Gastrocnemius medialis (tissue), 4 donors: ENCODE measurements at regions not wholly inside any gene's neighbourhood (a gene's known extent, or its start where the extent isn't known, plus 50 kb on each side); places are given as distances from the start of the nearest gene placed in this dataset.

ENCODE experiments used
- CTCF ChIP-seq, 5 experiments: fragments of 450-650 bp in 3 of 5; fragments of 200-600 bp in 2 of 5; sonication (generic) in 2 of 5; IDR thresholded peaks in 4 of 5; conservative IDR thresholded peaks in 1 of 5; 1 replicate in 4 of 5; 2 replicates in 1 of 5; pipeline ENCODE4 v1.5.1; 2016 to 2019; ENCODE audit warnings: antibody characterized with exemption in 5 of 5, mild to moderate bottlenecking in 3 of 5, moderate library complexity in 3 of 5
- POLR2A ChIP-seq, 2 donors: fragments of 450-650 bp; IDR thresholded peaks; one replicate each; pipeline ENCODE4 v1.6.1; 2017; ENCODE audit warnings: antibody characterized with exemption in 2 of 2, mild to moderate bottlenecking in 2 of 2, moderate library complexity in 2 of 2

- no peak for TF ChIP-seq CTCF (IDR thresholded peaks at IDR 0.05 in 4 of 5, conservative IDR thresholded peaks at IDR 0.05 in 1 of 5)
- no peak for TF ChIP-seq POLR2A (IDR thresholded peaks at IDR 0.05)
Measured at GRCh38 chr11:26137651-26138050, 194.3 kb upstream of the ANO3 start.
